ENCODE measurements at regions not wholly inside any gene's neighbourhood (a gene's known extent, or its start where the extent isn't known, plus 50 kb on each side); places are given as distances from the start of the nearest gene placed in this dataset.
"Not testable (repeated sequence)": the region's sequence is repeated elsewhere in the genome, so short reads cannot be mapped to it uniquely, and the experiment has no call there.

- DNase-seq: no peak
- no peak for ATAC-seq
- intact Hi-C loops (cut with DNase I): no loop called here
Measured at GRCh38 chr6:149229096-149229495, 88.4 kb upstream of the TAB2 start.

GRCh38 chr6:149230712-149231460 is 86.6 kb upstream of the TAB2 start:
- DNase-seq (no peak), ATAC-seq (no peak)
- intact Hi-C loops (cut with DNase I): no loop called here

GRCh38 chr6:149231778-149232177 is 85.7 kb upstream of the TAB2 start:
- peak in 1 of 2 donors; percentile 20 for ATAC-seq
- no peak for DNase-seq

GRCh38 chr6:149233056-149233715 is 84.3 kb upstream of the TAB2 start:
- intact Hi-C loops (cut with DNase I): no loop called here
- ATAC-seq (no peak), DNase-seq (no peak)

More at GRCh38 chr6:149231778-149232177, 85.7 kb upstream of the TAB2 start:
- intact Hi-C loops (cut with DNase I): no loop called here

- DNase-seq: no peak
- intact Hi-C loops (cut with DNase I): no loop called here
- no peak for ATAC-seq
Measured at GRCh38 chr6:149234051-149234962, 83.2 kb upstream of the TAB2 start.

GRCh38 chr6:149235130-149235561 is 82.4 kb upstream of the TAB2 start:
- ATAC-seq (peak in 1 of 2 donors; percentile 61), DNase-seq (peak; percentile 34)
- intact Hi-C loops (cut with DNase I): no loop called here

GRCh38 chr6:149236589-149236988 is 80.9 kb upstream of the TAB2 start:
- intact Hi-C loops (cut with DNase I): no loop called here
- no peak for DNase-seq
- no peak for ATAC-seq

- DNase-seq (no peak), ATAC-seq (no peak)
- intact Hi-C loops (cut with DNase I): no loop called here
Measured at GRCh38 chr6:149237464-149237863, 80.0 kb upstream of the TAB2 start.

- ATAC-seq (no peak), DNase-seq (no peak)
Measured at GRCh38 chr6:149239573-149240209, 77.8 kb upstream of the TAB2 start.

GRCh38 chr6:149242883-149243282 is 74.6 kb upstream of the TAB2 start:
- intact Hi-C loops (cut with DNase I): no loop called here
- DNase-seq (no peak), ATAC-seq (no peak)

More at GRCh38 chr6:149239573-149240209, 77.8 kb upstream of the TAB2 start:
- intact Hi-C loops (cut with DNase I): no loop called here

- ATAC-seq: no peak
- DNase-seq: no peak
- intact Hi-C loops (cut with DNase I): no loop called here
Measured at GRCh38 chr6:149244105-149244504, 73.4 kb upstream of the TAB2 start.

GRCh38 chr6:149246691-149247384 is 70.7 kb upstream of the TAB2 start:
- no peak for DNase-seq
- ATAC-seq: peak in 1 of 2 donors; percentile 45
- intact Hi-C loops (cut with DNase I): no loop called here

- DNase-seq: no peak
Measured at GRCh38 chr6:149247385-149247763, 70.1 kb upstream of the TAB2 start.

GRCh38 chr6:149248263-149248662 is 69.2 kb upstream of the TAB2 start:
- ATAC-seq; intact Hi-C loops (cut with DNase I); DNase-seq: not testable (repeated sequence)

More at GRCh38 chr6:149247385-149247763, 70.1 kb upstream of the TAB2 start:
- intact Hi-C loops (cut with DNase I): no loop called here
- ATAC-seq: no peak

GRCh38 chr6:149248693-149249369 is 68.7 kb upstream of the TAB2 start:
- DNase-seq (no peak), ATAC-seq (peak in 1 of 2 donors; percentile 23)
- intact Hi-C loops (cut with DNase I): no loop called here

- DNase-seq (no peak), ATAC-seq (no peak)
- intact Hi-C loops (cut with DNase I): no loop called here
Measured at GRCh38 chr6:149249370-149250357, 67.8 kb upstream of the TAB2 start.

GRCh38 chr6:149250951-149251350 is 66.6 kb upstream of the TAB2 start:
- ATAC-seq: no peak
- intact Hi-C loops (cut with DNase I): no loop called here
- no peak for DNase-seq
